GM12878 (cell line): ENCODE measurements at regions not wholly inside any gene's neighbourhood (a gene's known extent, or its start where the extent isn't known, plus 50 kb on each side); places are given as distances from the start of the nearest gene placed in this dataset.

Source experiments
- ATAC-seq: fragments of 200-7000 bp; cut with Tn5 transposase; 3 replicates; pipeline ENCODE4 v1.9.1; 2020; ENCODE audit warnings: mild to moderate bottlenecking, moderate library complexity
- BruUV-seq: library from RNA; stranded (reverse); fragments of 400-500 nt; replicated peaks from 2 replicates; lab custom pipeline; 2021; lab: Mats Ljungman, UMichigan
- CTCF ChIA-PET: fragments of 300-600 bp; sonication (Branson Sonifier 250); formaldehyde crosslinking; extraction: SDS; loops from one replicate; lab custom pipeline; 2021; ENCODE audit warnings: inconsistent platforms; lab: Yijun Ruan, JAX
- POLR2A ChIA-PET: fragments of 350-600 bp; formaldehyde crosslinking; extraction: SDS; loops from one replicate; lab custom pipeline; 2021; ENCODE audit warnings: inconsistent platforms; lab: Charles Lee
- RAD21 ChIA-PET: fragments of 300-600 bp; sonication (Branson Sonifier 250); formaldehyde crosslinking; loops from one replicate; lab custom pipeline; 2023; ENCODE audit warnings: antibody characterized with exemption; ENCODE audit not compliant: unreplicated experiment; lab: Charles Lee
- SMC1A ChIA-PET: fragments of 300-600 bp; sonication (Branson Sonifier 250); formaldehyde crosslinking; loops from one replicate; lab custom pipeline; 2023; ENCODE audit not compliant: unreplicated experiment, uncharacterized antibody; lab: Charles Lee
- DNase-seq: peaks from one replicate; pipeline ENCODE4 v3.0.0-alpha.2; 2011; ENCODE audit warnings: low read depth, low spot score
- FAIRE-seq: peaks from 3 replicates; lab custom pipeline; 2011; peaks lifted over from hg19 to GRCh38; lab: Jason Lieb, UNC
- H2AFZ ChIP-seq: 2 replicates; pipeline ENCODE4 v1.6.0; 2011; ENCODE audit warnings: low read depth, low read length, control low read depth; ENCODE audit not compliant: control insufficient read depth
- H3K27ac ChIP-seq: 2 replicates; pipeline ENCODE4 v1.5.1; 2011; ENCODE audit warnings: control low read depth; ENCODE audit not compliant: control insufficient read depth, insufficient read depth
- H3K27me3 ChIP-seq, 2 experiments: replicated peaks in 1 of 2; 2 replicates each; pipeline versions ENCODE4 v1.6.0 to v1.6.1; 2011; ENCODE audit warnings: low read length in 1 of 2; ENCODE audit not compliant: control insufficient read depth in 2 of 2, insufficient read depth in 2 of 2
- H3K36me3 ChIP-seq, 2 experiments: 2 replicates each; pipeline ENCODE4 v1.5.1; 2011; ENCODE audit warnings: low read length in 1 of 2; ENCODE audit not compliant: control insufficient read depth in 2 of 2, insufficient read depth in 2 of 2
- H3K4me1 ChIP-seq: 2 replicates; pipeline ENCODE4 v1.6.1; 2011; ENCODE audit warnings: mild to moderate bottlenecking, low read length, moderate library complexity, mixed read lengths; ENCODE audit not compliant: control insufficient read depth, insufficient read depth
- H3K4me2 ChIP-seq: 2 replicates; pipeline ENCODE4 v1.6.0; 2011; ENCODE audit warnings: control low read depth; ENCODE audit not compliant: control insufficient read depth, insufficient read depth
- H3K4me3 ChIP-seq: fragments of 200-600 bp; sonication (generic); 2 replicates; pipeline ENCODE4 v1.5.1; 2016
- H3K79me2 ChIP-seq: 2 replicates; pipeline ENCODE4 v1.6.0; 2011; ENCODE audit warnings: low read length; ENCODE audit not compliant: control insufficient read depth, insufficient read depth
- H3K9ac ChIP-seq: 2 replicates; pipeline ENCODE4 v1.8.0; 2011; ENCODE audit warnings: low read length, control low read depth, mixed read lengths; ENCODE audit not compliant: control insufficient read depth, insufficient read depth
- H3K9me3 ChIP-seq: replicated peaks from 3 replicates; pipeline ENCODE4 v1.5.1; 2011; ENCODE audit warnings: mild to moderate bottlenecking, low read length; ENCODE audit not compliant: control insufficient read depth, insufficient read depth
- H4K20me1 ChIP-seq: 2 replicates; pipeline ENCODE4 v1.6.0; 2011; ENCODE audit not compliant: control insufficient read depth, insufficient read depth
- BHLHE40 ChIP-seq, 2 experiments: fragments of 450-650 bp in 1 of 2; IDR thresholded peaks; 2 replicates each; pipeline ENCODE4 v1.6.1; 2011 to 2017; ENCODE audit warnings: low read depth in 2 of 2, borderline replicate concordance in 1 of 2, improper control_type of control experiment in 1 of 2, low read length in 1 of 2, mild to moderate bottlenecking in 1 of 2
- HCFC1 ChIP-seq: fragments of 150-350 bp; IDR thresholded peaks from 2 replicates; pipeline ENCODE4 v1.6.1; 2014; ENCODE audit warnings: low read length
- MYC ChIP-seq: IDR thresholded peaks from 2 replicates; pipeline ENCODE4 v1.6.1; 2011; ENCODE audit warnings: mild to moderate bottlenecking, low read length, moderate library complexity, inconsistent platforms; ENCODE audit not compliant: insufficient read depth, insufficient replicate concordance, insufficient read length, severe bottlenecking
- PKNOX1 ChIP-seq: fragments of 450-650 bp; IDR thresholded peaks from 2 replicates; pipeline ENCODE4 v1.6.1; 2016; ENCODE audit warnings: mild to moderate bottlenecking
- TAF1 ChIP-seq: IDR thresholded peaks from 2 replicates; pipeline ENCODE4 v1.6.1; 2011; ENCODE audit warnings: mild to moderate bottlenecking, low read depth, low read length, borderline replicate concordance
- ZBTB4 ChIP-seq: fragments of 450-650 bp; formaldehyde crosslinking; IDR thresholded peaks from 2 replicates; pipeline ENCODE4 v1.4.0; 2022; ENCODE audit warnings: mild to moderate bottlenecking, moderate library complexity
- ZNF622 ChIP-seq: fragments of 450-650 bp; IDR thresholded peaks from 2 replicates; pipeline ENCODE4 v1.6.1; 2017; ENCODE audit warnings: mild to moderate bottlenecking, inconsistent platforms
- WGBS: methylation state at CpG from one replicate; pipeline ENCODE4 v1.1.6; 2016; ENCODE audit warnings: low lambda C conversion rate; ENCODE audit not compliant: insufficient replicate concordance, insufficient coverage; ENCODE audit errors: missing lambda C conversion rate; 5-methylcytosine and 5-hydroxymethylcytosine counted together
- in situ Hi-C: fragments of 300-500 bp; cut with MboI; formaldehyde crosslinking; loops from 9 replicates; pipeline ENCODE4 v1.14.3; 2018; ENCODE audit warnings: mixed read lengths
- intact Hi-C: fragments of 100-400 bp; cut with micrococcal nuclease; formaldehyde crosslinking; loops from one replicate; pipeline ENCODE4 v1.14.2; 2022; ENCODE audit not compliant: unreplicated experiment

- Histone ChIP-seq H2AFZ (no peak overlapping the region), H3K9ac (no peak overlapping the region), H3K4me2 (no peak overlapping the region), H3K9me3 (no peaks in the 10 kb centered on the region), H3K27me3 (peaks cover 0 to 1% of the 10 kb centered on the region in 2 experiments; a peak in 1 of 4 replicates), H3K4me3 (no peak overlapping the region), H4K20me1 (no peaks in the 10 kb centered on the region), H3K4me1 (no peaks in the 10 kb centered on the region; the same call in 1 of the 2 replicates)
- 24% methylated on average over 2 of the region's 2 CpGs for WGBS
- ChIA-PET SMC1A (no interaction called here), RAD21 (interaction anchor here (1.1 kb wide), 1 partner anchor 1116 kb away, joined by 3 read pairs; no protein-coding TSS in a partner anchor), POLR2A (interaction anchor here (0.6 kb wide), 1 partner anchor 415 kb away, joined by 3 read pairs; no protein-coding TSS in a partner anchor)
- no peak for DNase-seq
- ATAC-seq: no peak
- no peak for FAIRE-seq
- in situ Hi-C loops: no loop called here
- TF ChIP-seq ZNF622 (no peak), ZBTB4 (CRISPR knock-in tag) (no peak), BHLHE40 (IDR thresholded peaks at IDR 0.05; ENCODE audit: borderline replicate concordance in 1 of 2, low read depth in 2 of 2, low read length in 1 of 2) (no peak), TAF1 (no peak), PKNOX1 (no peak), HCFC1 (no peak), MYC (no peak)
- TF ChIP-seq, all 136 proteins: peak for 0
- no TSS peak for BruUV-seq
- H3K36me3 ChIP-seq: no peaks in the 10 kb centered on the region
- CTCF ChIA-PET: no interaction called here
- no peaks in the 10 kb centered on the region for H3K79me2 ChIP-seq
- intact Hi-C loops: no loop called here
- H3K27ac ChIP-seq: no peak overlapping the region
Measured at GRCh38 chr2:150122871-150123613, 364.4 kb downstream of the RND3 start.
